Keratinocyte (primary cell): ENCODE measurements at regions not wholly inside any gene's neighbourhood (a gene's known extent, or its start where the extent isn't known, plus 50 kb on each side); places are given as distances from the start of the nearest gene placed in this dataset.

Source experiments
- DNase-seq: peaks from one replicate; pipeline ENCODE4 v3.0.0-alpha.2; 2011; ENCODE audit warnings: low read depth, missing footprints, low spot score
- FAIRE-seq: peaks from 2 replicates; lab custom pipeline; 2011; peaks lifted over from hg19 to GRCh38; lab: Jason Lieb, UNC
- H2AFZ ChIP-seq: 2 replicates; pipeline ENCODE4 v1.6.0; 2012; ENCODE audit warnings: low read length, control low read depth, inconsistent platforms; ENCODE audit not compliant: control insufficient read depth
- H3K27ac ChIP-seq: 2 replicates; pipeline ENCODE4 v1.5.1; 2011; ENCODE audit warnings: low read length; ENCODE audit not compliant: control insufficient read depth, insufficient read depth
- H3K27me3 ChIP-seq: 3 replicates; pipeline ENCODE4 v1.6.0; 2011; ENCODE audit warnings: low read length; ENCODE audit not compliant: control insufficient read depth, insufficient read depth; ENCODE audit errors: extremely low read depth
- H3K36me3 ChIP-seq, 2 experiments: 2 replicates in 1 of 2; 3 replicates in 1 of 2; pipeline ENCODE4 v1.5.1; 2011; ENCODE audit warnings: low read length in 2 of 2, mild to moderate bottlenecking in 1 of 2; ENCODE audit not compliant: control insufficient read depth in 2 of 2, insufficient read depth in 2 of 2; ENCODE audit errors: extremely low read depth in 1 of 2
- H3K4me1 ChIP-seq: 3 replicates; pipeline ENCODE4 v1.5.1; 2011; ENCODE audit warnings: low read length; ENCODE audit not compliant: control insufficient read depth, insufficient read depth; ENCODE audit errors: extremely low read depth
- H3K4me2 ChIP-seq: 3 replicates; pipeline ENCODE4 v1.6.0; 2011; ENCODE audit warnings: low read depth, low read length; ENCODE audit not compliant: control insufficient read depth, insufficient read depth; ENCODE audit errors: extremely low read depth
- H3K4me3 ChIP-seq, 3 experiments: fragments of 200-600 bp in 1 of 3; sonication (generic) in 1 of 3; 2 replicates in 2 of 3; 3 replicates in 1 of 3; pipeline ENCODE4 v1.5.1; 2011 to 2016; ENCODE audit warnings: low read length in 3 of 3, mild to moderate bottlenecking in 3 of 3, control low read depth in 2 of 3, inconsistent platforms in 1 of 3, low read depth in 1 of 3, mixed read lengths in 1 of 3, mixed run types in 1 of 3, moderate library complexity in 1 of 3; ENCODE audit not compliant: control insufficient read depth in 2 of 3, insufficient read depth in 2 of 3; ENCODE audit errors: extremely low read depth in 1 of 3
- H3K79me2 ChIP-seq: 2 replicates; pipeline ENCODE4 v1.6.0; 2012; ENCODE audit warnings: low read length; ENCODE audit not compliant: control insufficient read depth, insufficient read depth
- H3K9ac ChIP-seq: 3 replicates; pipeline ENCODE4 v1.6.0; 2011; ENCODE audit warnings: low read length; ENCODE audit not compliant: control insufficient read depth, insufficient read depth; ENCODE audit errors: extremely low read depth
- H3K9me1 ChIP-seq: 3 replicates; pipeline ENCODE4 v1.6.0; 2011; ENCODE audit warnings: low read length; ENCODE audit not compliant: control insufficient read depth, insufficient read depth; ENCODE audit errors: extremely low read depth
- H3K9me3 ChIP-seq: 2 replicates; pipeline ENCODE4 v1.5.1; 2012; ENCODE audit warnings: low read depth, low read length; ENCODE audit not compliant: control insufficient read depth
- H4K20me1 ChIP-seq: 3 replicates; pipeline ENCODE4 v1.6.0; 2011; ENCODE audit warnings: low read length; ENCODE audit not compliant: control insufficient read depth, insufficient read depth; ENCODE audit errors: extremely low read depth
- CTCF ChIP-seq, 3 experiments: IDR thresholded peaks in 1 of 3; conservative IDR thresholded peaks in 1 of 3; optimal IDR thresholded peaks in 1 of 3; 2 replicates in 2 of 3; 3 replicates in 1 of 3; pipeline versions ENCODE3 to v1.5.1; 2011; ENCODE audit warnings: low read length in 3 of 3, mild to moderate bottlenecking in 3 of 3, moderate library complexity in 2 of 3, control low read depth in 1 of 3, inconsistent platforms in 1 of 3; ENCODE audit not compliant: insufficient read depth in 2 of 3; ENCODE audit errors: extremely low read depth in 1 of 3
- EZH2 ChIP-seq: IDR thresholded peaks from one replicate; pipeline ENCODE4 v1.6.1; 2012; ENCODE audit warnings: inconsistent platforms, mild to moderate bottlenecking, low read length, moderate library complexity
- dilution Hi-C: fragments of 300-500 bp; cut with MboI; formaldehyde crosslinking; loops from one replicate; pipeline ENCODE4 v1.7.0; 2020; ENCODE audit warnings: low sequenced_read_pairs; ENCODE audit not compliant: extremely low pct_ligation_motif_present

- no peak overlapping the region for H3K27ac ChIP-seq
- FAIRE-seq (no peak), DNase-seq (no peak)
- TF ChIP-seq EZH2 (no peak), CTCF (optimal IDR thresholded peaks at IDR 0.05 in 1 of 3, IDR thresholded peaks at IDR 0.05 in 1 of 3, conservative IDR thresholded peaks at IDR 0.05 in 1 of 3; ENCODE audit: extremely low read depth in 1 of 3, insufficient read depth in 2 of 3, low read length in 3 of 3) (no peak)
- no peaks in the 10 kb centered on the region for H3K9me3 ChIP-seq
- H3K79me2 ChIP-seq, result no peaks in the 10 kb centered on the region
- no peaks in the 10 kb centered on the region for H3K4me1 ChIP-seq
- dilution Hi-C loops, result no loop called here
- no peaks in the 10 kb centered on the region for H4K20me1 ChIP-seq
- no peak overlapping the region for H3K9ac ChIP-seq
- H3K9me1 ChIP-seq, result no peaks in the 10 kb centered on the region
- H3K36me3 ChIP-seq, result no peaks in the 10 kb centered on the region
- H2AFZ ChIP-seq, result no peak overlapping the region
- no peak overlapping the region for H3K4me3 ChIP-seq
- no peak overlapping the region for H3K4me2 ChIP-seq
- no peaks in the 10 kb centered on the region for H3K27me3 ChIP-seq
These were observed 264.6 kb downstream of the NDUFS4 start for GRCh38 chr5:53825016-53825415.

- H3K4me2 ChIP-seq, result no peak overlapping the region
- FAIRE-seq (no peak), DNase-seq (no peak)
- no peak overlapping the region for H3K9ac ChIP-seq
- H2AFZ ChIP-seq, result no peak overlapping the region
- H3K27me3 ChIP-seq, result no peaks in the 10 kb centered on the region
- H3K9me1 ChIP-seq, result no peaks in the 10 kb centered on the region
- no peaks in the 10 kb centered on the region for H3K79me2 ChIP-seq
- H3K4me1 ChIP-seq, result no peaks in the 10 kb centered on the region
- dilution Hi-C loops, result no loop called here
- TF ChIP-seq CTCF (optimal IDR thresholded peaks at IDR 0.05 in 1 of 3, IDR thresholded peaks at IDR 0.05 in 1 of 3, conservative IDR thresholded peaks at IDR 0.05 in 1 of 3; ENCODE audit: extremely low read depth in 1 of 3, insufficient read depth in 2 of 3, low read length in 3 of 3) (no peak), EZH2 (no peak)
- no peak overlapping the region for H3K27ac ChIP-seq
- H3K9me3 ChIP-seq, result no peaks in the 10 kb centered on the region
- H4K20me1 ChIP-seq, result no peaks in the 10 kb centered on the region
- no peaks in the 10 kb centered on the region for H3K36me3 ChIP-seq
- no peak overlapping the region for H3K4me3 ChIP-seq
These were observed 265.5 kb downstream of the NDUFS4 start for GRCh38 chr5:53825926-53826325.
